ENCODE measurements at regions not wholly inside any gene's neighbourhood (a gene's known extent, or its start where the extent isn't known, plus 50 kb on each side); places are given as distances from the start of the nearest gene placed in this dataset.

DNA sequence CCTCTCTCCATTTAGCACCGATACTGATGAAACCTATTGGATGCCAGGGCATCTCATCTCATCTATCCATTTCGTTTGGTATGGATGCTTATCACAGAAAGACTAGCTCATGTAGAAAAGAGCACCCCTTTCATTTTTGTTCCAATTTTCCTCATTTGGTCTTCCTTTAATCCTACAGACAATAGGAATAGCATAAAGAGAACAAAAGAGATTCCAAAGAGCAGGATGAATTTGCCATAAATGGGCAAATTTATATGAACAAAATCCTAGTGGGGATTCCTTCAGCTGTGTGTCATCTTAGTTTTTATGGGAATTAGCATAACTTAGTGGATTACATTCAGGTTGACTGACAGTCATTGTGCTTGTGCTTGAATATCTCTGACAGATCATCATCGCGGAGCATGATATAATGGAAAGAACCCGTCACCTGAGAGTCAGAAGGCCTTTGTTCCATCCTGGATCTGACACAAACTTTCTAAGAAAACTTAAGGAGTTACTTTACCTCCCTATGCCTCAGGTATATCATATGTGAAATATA is 777.5 kb upstream of the ADGRL2 start:
- H3K9me3 ChIP-seq (ENCODE audit: control insufficient read depth, insufficient read depth, low read length): no peaks in the 10 kb centered on the region
- H3K4me3 ChIP-seq (ENCODE audit: low read depth, low read length): no peak overlapping the region
- no peaks in the 10 kb centered on the region for H3K4me1 ChIP-seq (ENCODE audit: control insufficient read depth, insufficient read depth, low read length)
- no peak overlapping the region for H3K9ac ChIP-seq (ENCODE audit: low read depth, low read length)
- H3K27me3 ChIP-seq (ENCODE audit: control insufficient read depth, insufficient read depth, low read length): peaks cover 23% of the 10 kb centered on the region
- H3K36me3 ChIP-seq (ENCODE audit: control insufficient read depth, insufficient read depth, low read length): no peaks in the 10 kb centered on the region

DNA sequence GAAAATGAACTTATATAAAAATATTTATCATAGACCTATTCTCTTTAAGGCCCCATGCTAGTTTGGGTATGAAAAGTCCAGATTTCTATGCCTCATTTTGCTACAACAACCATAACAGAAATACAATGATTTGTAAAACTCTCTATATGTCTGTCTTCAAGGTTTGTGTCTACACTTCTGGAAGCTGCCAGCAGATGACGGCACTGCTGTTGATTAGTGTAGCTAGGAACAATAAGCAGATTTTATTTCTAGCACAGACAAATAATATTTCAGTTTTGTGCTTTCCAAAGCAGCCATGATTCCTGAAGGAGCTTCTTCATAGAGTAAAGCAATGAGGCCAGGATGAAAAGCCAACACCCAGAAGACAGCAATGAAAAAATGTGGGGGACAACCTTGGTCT is 779.6 kb upstream of the ADGRL2 start:
- H3K27me3 ChIP-seq (ENCODE audit: control insufficient read depth, insufficient read depth, low read length): peaks cover 25% of the 10 kb centered on the region
- no peak overlapping the region for H3K4me3 ChIP-seq (ENCODE audit: low read depth, low read length)
- no peaks in the 10 kb centered on the region for H3K36me3 ChIP-seq (ENCODE audit: control insufficient read depth, insufficient read depth, low read length)
- H3K4me1 ChIP-seq (ENCODE audit: control insufficient read depth, insufficient read depth, low read length): no peaks in the 10 kb centered on the region
- no peak overlapping the region for H3K9ac ChIP-seq (ENCODE audit: low read depth, low read length)
- H3K9me3 ChIP-seq (ENCODE audit: control insufficient read depth, insufficient read depth, low read length): no peaks in the 10 kb centered on the region

DNA sequence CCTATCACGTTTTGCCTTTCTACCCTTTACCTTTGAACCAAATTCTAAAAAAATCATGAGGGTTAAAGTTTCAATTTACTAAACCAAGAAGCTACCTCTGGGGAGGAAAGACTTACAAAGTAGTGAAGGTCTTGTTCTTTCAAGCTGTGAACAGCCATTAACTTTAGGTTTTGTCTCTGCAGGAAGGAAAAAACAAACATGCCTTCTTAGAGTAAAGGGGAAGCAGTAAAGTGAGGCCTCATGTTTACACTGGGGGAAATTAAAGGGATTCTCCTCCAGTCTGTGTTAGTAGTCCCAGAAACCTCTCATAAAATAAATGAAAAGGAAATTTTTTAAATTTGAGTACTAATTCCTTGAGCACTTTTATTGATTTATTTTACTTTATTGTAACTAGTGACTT is 780.2 kb upstream of the ADGRL2 start:
- H3K9ac ChIP-seq (ENCODE audit: low read depth, low read length): no peak overlapping the region
- no peaks in the 10 kb centered on the region for H3K9me3 ChIP-seq (ENCODE audit: control insufficient read depth, insufficient read depth, low read length)
- no peaks in the 10 kb centered on the region for H3K36me3 ChIP-seq (ENCODE audit: control insufficient read depth, insufficient read depth, low read length)
- H3K27me3 ChIP-seq (ENCODE audit: control insufficient read depth, insufficient read depth, low read length): peaks cover 25% of the 10 kb centered on the region
- no peak overlapping the region for H3K4me3 ChIP-seq (ENCODE audit: low read depth, low read length)
- no peaks in the 10 kb centered on the region for H3K4me1 ChIP-seq (ENCODE audit: control insufficient read depth, insufficient read depth, low read length)

DNA sequence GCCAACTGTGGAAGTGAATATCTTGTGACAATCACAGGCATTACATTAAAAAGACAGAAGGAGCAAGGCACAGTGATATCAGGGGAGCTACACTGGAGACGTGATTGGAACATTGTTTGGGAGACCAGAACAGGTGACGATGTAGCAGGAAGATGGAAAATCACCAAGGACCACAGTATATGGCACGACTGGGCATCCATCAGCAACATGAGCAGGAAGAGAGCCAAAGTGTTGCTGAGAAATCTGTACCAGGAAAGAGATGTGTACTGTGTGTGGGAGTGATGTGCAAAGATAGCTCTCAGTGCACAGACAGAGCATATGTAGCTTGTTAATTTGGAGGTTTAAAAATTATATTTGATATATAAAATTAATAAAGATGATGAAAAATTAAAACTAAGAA is 790.6 kb upstream of the ADGRL2 start:
- H3K9me3 ChIP-seq (ENCODE audit: control insufficient read depth, insufficient read depth, low read length): no peaks in the 10 kb centered on the region
- no peaks in the 10 kb centered on the region for H3K36me3 ChIP-seq (ENCODE audit: control insufficient read depth, insufficient read depth, low read length)

DNA sequence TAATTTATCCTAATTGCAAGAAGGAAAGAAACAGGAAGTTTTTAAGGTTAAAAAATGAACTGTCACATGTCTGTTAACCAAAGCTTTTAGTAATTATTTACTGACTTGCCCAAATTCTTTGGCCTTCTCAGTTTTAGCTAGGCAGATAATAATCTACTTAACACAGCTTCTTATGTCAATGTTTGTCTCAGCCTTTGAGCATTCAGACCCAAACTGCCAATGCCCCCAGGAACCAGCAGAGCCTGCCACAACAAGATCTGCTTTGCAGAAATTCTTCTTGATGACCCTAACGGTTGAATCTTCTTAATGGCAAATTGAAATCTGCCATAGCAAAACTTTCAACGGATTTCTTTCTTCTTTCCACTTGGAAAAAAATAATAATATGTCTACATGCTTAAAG is 792.4 kb upstream of the ADGRL2 start:
- Histone ChIP-seq H3K4me1 (ENCODE audit: control insufficient read depth, insufficient read depth, low read length) (no peaks in the 10 kb centered on the region), H3K9me3 (ENCODE audit: control insufficient read depth, insufficient read depth, low read length) (no peaks in the 10 kb centered on the region), H3K36me3 (ENCODE audit: control insufficient read depth, insufficient read depth, low read length) (no peaks in the 10 kb centered on the region), H3K27me3 (ENCODE audit: control insufficient read depth, insufficient read depth, low read length) (no peaks in the 10 kb centered on the region), H3K4me3 (ENCODE audit: low read depth, low read length) (no peak overlapping the region), H3K9ac (ENCODE audit: low read depth, low read length) (no peak overlapping the region)

More for the DNA sequence above, 790.6 kb upstream of the ADGRL2 start:
- no peak overlapping the region for H3K4me3 ChIP-seq (ENCODE audit: low read depth, low read length)
- no peaks in the 10 kb centered on the region for H3K4me1 ChIP-seq (ENCODE audit: control insufficient read depth, insufficient read depth, low read length)
- H3K27me3 ChIP-seq (ENCODE audit: control insufficient read depth, insufficient read depth, low read length): no peaks in the 10 kb centered on the region
- no peak overlapping the region for H3K9ac ChIP-seq (ENCODE audit: low read depth, low read length)

DNA sequence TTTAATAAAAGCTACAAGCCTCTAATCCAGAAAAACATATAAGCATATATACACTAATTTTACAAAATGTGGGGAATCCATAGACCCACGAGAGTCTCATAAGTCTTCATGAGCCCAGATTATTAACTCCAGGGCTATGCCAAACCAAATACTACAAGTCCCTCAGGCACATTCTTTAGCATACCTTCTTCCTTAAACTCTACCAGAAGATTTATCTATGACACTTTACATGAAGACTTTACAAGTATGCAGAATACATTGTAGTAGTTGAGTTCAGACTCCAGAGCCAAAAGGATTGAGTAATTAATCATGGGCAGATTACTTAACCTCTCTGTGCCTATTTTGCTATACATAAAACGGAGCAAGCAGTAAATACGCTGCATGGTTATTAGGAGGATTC is 793.7 kb upstream of the ADGRL2 start:
- Histone ChIP-seq H3K27me3 (ENCODE audit: control insufficient read depth, insufficient read depth, low read length) (no peaks in the 10 kb centered on the region), H3K36me3 (ENCODE audit: control insufficient read depth, insufficient read depth, low read length) (no peaks in the 10 kb centered on the region), H3K9me3 (ENCODE audit: control insufficient read depth, insufficient read depth, low read length) (no peaks in the 10 kb centered on the region), H3K4me1 (ENCODE audit: control insufficient read depth, insufficient read depth, low read length) (no peaks in the 10 kb centered on the region), H3K4me3 (ENCODE audit: low read depth, low read length) (no peak overlapping the region), H3K9ac (ENCODE audit: low read depth, low read length) (no peak overlapping the region)

DNA sequence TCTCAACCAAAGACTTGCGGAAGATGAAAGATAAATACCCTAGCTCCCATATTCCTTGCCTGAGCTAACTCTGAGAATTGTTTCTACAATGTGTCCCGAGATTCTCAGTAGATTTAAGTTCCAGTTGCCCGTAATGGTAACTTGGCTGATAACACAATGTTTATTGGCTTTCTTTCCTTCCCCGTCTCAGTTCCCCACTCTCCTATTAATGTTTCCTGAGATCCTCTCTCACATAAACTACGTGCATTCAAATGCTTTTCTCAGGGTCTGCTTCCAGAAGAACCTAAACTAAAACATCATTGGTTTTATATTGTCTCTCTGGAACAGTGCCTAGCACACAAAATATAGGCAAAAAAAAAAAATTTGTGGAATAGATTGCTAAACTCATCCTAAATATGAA is 794.2 kb upstream of the ADGRL2 start:
- H3K9ac ChIP-seq (ENCODE audit: low read depth, low read length): no peak overlapping the region
- no peaks in the 10 kb centered on the region for H3K36me3 ChIP-seq (ENCODE audit: control insufficient read depth, insufficient read depth, low read length)
- H3K4me1 ChIP-seq (ENCODE audit: control insufficient read depth, insufficient read depth, low read length): no peaks in the 10 kb centered on the region
- no peak overlapping the region for H3K4me3 ChIP-seq (ENCODE audit: low read depth, low read length)
- no peaks in the 10 kb centered on the region for H3K27me3 ChIP-seq (ENCODE audit: control insufficient read depth, insufficient read depth, low read length)
- no peaks in the 10 kb centered on the region for H3K9me3 ChIP-seq (ENCODE audit: control insufficient read depth, insufficient read depth, low read length)

DNA sequence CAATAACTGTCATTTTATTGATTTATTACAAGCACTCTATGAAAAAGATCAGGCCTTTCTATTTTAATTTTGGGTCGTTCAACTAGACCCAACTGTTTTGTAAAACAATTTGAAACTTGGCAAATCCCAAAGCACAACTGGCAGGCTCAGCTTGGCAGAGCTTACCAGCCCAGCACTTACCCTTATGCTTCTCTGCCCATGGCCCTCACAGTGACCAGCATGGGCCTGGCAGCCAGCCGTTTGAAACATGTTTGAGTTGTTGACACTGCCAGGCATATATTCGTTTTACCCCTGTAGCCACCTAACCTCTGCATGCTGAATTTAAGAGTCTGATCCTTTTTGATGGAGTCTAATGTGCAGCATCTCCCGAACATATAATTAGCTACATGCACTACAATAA is 796.7 kb upstream of the ADGRL2 start:
- Histone ChIP-seq H3K36me3 (ENCODE audit: control insufficient read depth, insufficient read depth, low read length) (no peaks in the 10 kb centered on the region), H3K9me3 (ENCODE audit: control insufficient read depth, insufficient read depth, low read length) (no peaks in the 10 kb centered on the region), H3K27me3 (ENCODE audit: control insufficient read depth, insufficient read depth, low read length) (no peaks in the 10 kb centered on the region), H3K4me3 (ENCODE audit: low read depth, low read length) (no peak overlapping the region), H3K4me1 (ENCODE audit: control insufficient read depth, insufficient read depth, low read length) (no peaks in the 10 kb centered on the region), H3K9ac (ENCODE audit: low read depth, low read length) (no peak overlapping the region)

DNA sequence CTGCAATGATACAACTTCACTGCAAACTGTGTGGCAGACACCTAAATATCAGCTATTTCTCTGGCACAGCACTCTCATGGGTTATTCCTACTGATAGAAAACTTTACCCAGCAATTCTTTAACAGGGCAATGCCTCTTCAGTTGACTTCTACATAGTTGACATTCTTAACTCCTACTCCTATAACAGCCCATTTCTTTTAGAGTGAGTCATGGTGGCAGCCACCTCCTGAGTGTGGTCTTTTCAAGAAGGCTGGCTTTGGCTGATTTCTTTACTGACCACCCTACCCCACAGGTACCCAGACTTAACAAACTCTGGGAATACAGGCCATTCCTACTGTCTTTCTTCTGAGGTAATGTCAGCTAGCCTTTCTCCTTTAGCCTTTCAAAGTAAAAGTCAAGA is 805.8 kb upstream of the ADGRL2 start:
- Histone ChIP-seq H3K4me3 (ENCODE audit: low read depth, low read length) (no peak overlapping the region), H3K4me1 (ENCODE audit: control insufficient read depth, insufficient read depth, low read length) (no peaks in the 10 kb centered on the region), H3K36me3 (ENCODE audit: control insufficient read depth, insufficient read depth, low read length) (no peaks in the 10 kb centered on the region), H3K9ac (ENCODE audit: low read depth, low read length) (no peak overlapping the region), H3K9me3 (ENCODE audit: control insufficient read depth, insufficient read depth, low read length) (no peaks in the 10 kb centered on the region), H3K27me3 (ENCODE audit: control insufficient read depth, insufficient read depth, low read length) (no peaks in the 10 kb centered on the region)

DNA sequence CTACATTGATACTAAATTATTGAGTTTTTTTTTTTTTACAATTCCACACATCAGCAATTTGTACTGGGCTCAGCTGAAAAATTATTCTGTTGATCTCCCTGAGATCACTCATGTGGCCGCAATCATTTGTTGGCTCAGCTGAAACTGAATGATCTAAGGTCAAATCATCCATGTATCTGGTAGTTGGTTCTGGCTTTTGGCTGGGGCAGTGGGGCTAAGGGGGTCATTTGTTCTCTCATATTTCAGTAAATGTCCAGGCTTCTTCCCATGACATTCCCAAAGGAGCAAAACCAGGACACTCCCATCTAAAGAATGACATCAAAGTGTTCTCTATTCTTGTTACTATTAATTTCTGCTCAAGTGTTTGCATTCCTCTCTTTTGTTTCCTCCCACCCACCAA is 806.7 kb upstream of the ADGRL2 start:
- Histone ChIP-seq H3K9ac (ENCODE audit: low read depth, low read length) (no peak overlapping the region), H3K4me3 (ENCODE audit: low read depth, low read length) (no peak overlapping the region), H3K4me1 (ENCODE audit: control insufficient read depth, insufficient read depth, low read length) (no peaks in the 10 kb centered on the region), H3K36me3 (ENCODE audit: control insufficient read depth, insufficient read depth, low read length) (no peaks in the 10 kb centered on the region), H3K27me3 (ENCODE audit: control insufficient read depth, insufficient read depth, low read length) (no peaks in the 10 kb centered on the region), H3K9me3 (ENCODE audit: control insufficient read depth, insufficient read depth, low read length) (no peaks in the 10 kb centered on the region)

DNA sequence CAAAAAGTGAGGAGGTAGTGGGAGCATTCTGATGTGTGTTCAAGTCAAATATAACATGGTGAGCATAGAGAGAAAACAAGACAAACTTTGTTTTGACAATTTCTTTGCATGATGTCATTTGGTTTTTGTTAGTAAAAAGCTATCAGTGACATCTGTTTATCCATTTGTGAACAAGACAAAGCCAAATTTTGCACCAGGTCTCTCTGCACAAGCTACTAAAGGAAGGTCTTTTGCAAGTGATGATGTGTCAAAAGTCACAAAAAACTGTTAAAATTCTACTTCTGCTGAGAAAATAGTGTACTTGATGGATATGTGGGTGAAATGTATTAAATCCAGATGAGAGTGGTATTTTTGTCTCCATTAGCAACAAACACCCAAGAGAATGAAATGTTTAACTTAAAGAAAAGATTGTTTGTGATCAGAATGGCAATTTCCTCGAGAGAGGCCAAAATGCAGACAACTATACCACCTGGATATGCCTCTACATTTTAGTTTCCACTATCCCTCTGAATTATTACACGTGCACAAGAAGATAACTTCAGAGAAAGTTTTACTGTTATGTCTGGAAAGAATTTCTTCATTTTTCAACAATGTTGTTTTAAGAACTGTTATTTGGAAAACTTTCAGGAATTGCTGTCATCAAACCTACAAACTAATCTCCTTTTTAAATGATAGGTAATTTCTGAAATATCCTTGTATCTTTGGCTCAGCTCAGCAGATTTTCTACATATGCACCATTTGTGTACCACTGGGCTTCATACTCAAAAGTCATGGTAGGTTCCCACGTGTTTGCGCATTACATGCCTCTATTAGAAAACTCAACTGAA is 807.4 kb upstream of the ADGRL2 start:
- H3K9me3 ChIP-seq (ENCODE audit: control insufficient read depth, insufficient read depth, low read length): no peaks in the 10 kb centered on the region
- H3K9ac ChIP-seq (ENCODE audit: low read depth, low read length): no peak overlapping the region
- H3K27me3 ChIP-seq (ENCODE audit: control insufficient read depth, insufficient read depth, low read length): no peaks in the 10 kb centered on the region
- no peak overlapping the region for H3K4me3 ChIP-seq (ENCODE audit: low read depth, low read length)
- no peaks in the 10 kb centered on the region for H3K36me3 ChIP-seq (ENCODE audit: control insufficient read depth, insufficient read depth, low read length)
- H3K4me1 ChIP-seq (ENCODE audit: control insufficient read depth, insufficient read depth, low read length): no peaks in the 10 kb centered on the region

DNA sequence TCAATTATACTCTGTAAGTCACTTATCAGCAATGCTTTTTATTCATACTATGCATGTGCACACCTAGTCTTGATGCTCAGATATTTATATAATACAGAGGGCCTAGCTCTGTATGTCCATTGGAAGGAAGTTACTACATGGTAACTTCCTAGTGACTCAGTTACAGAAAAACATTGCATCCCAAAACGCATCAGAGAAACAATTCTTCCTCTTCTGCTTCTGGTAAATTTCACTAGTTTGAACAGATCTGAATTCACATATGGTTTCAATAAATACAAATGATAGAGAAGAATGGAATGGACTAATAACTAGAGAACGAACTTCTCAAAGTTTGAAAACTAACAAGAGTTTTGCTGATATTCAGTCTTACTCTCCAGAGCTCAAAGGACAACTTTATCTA is 811.3 kb upstream of the ADGRL2 start:
- no peaks in the 10 kb centered on the region for H3K27me3 ChIP-seq (ENCODE audit: control insufficient read depth, insufficient read depth, low read length)
- no peak overlapping the region for H3K4me3 ChIP-seq (ENCODE audit: low read depth, low read length)
- no peaks in the 10 kb centered on the region for H3K9me3 ChIP-seq (ENCODE audit: control insufficient read depth, insufficient read depth, low read length)
- no peaks in the 10 kb centered on the region for H3K4me1 ChIP-seq (ENCODE audit: control insufficient read depth, insufficient read depth, low read length)
- H3K36me3 ChIP-seq (ENCODE audit: control insufficient read depth, insufficient read depth, low read length): no peaks in the 10 kb centered on the region
- H3K9ac ChIP-seq (ENCODE audit: low read depth, low read length): no peak overlapping the region

Measured in iPS-15b (cell line).